Nephron (organoid): ENCODE measurements at regions not wholly inside any gene's neighbourhood (a gene's known extent, or its start where the extent isn't known, plus 50 kb on each side); places are given as distances from the start of the nearest gene placed in this dataset.

Source experiments
- H3K27ac Mint-ChIP-seq, 3 experiments: 2 replicates each; pipeline ENCODE4 v1.8.0; 2020; ENCODE audit warnings: mixed read lengths in 3 of 3, mild to moderate bottlenecking in 2 of 3, moderate library complexity in 1 of 3
- H3K27me3 Mint-ChIP-seq: 2 replicates; pipeline ENCODE4 v1.8.0; 2021; ENCODE audit warnings: low read depth, mild to moderate bottlenecking, moderate library complexity, mixed read lengths
- H3K36me3 Mint-ChIP-seq: 2 replicates; pipeline ENCODE4 v1.8.0; 2020; ENCODE audit warnings: low read depth, mixed read lengths
- H3K4me1 Mint-ChIP-seq: 2 replicates; pipeline ENCODE4 v1.8.0; 2020; ENCODE audit warnings: mixed read lengths
- H3K4me3 Mint-ChIP-seq, 3 experiments: 2 replicates each; pipeline ENCODE4 v1.8.0; 2020; ENCODE audit warnings: mild to moderate bottlenecking in 3 of 3, mixed read lengths in 3 of 3, moderate library complexity in 2 of 3
- H3K9me3 Mint-ChIP-seq: 2 replicates; pipeline ENCODE4 v1.8.0; 2020; ENCODE audit warnings: mixed read lengths
- TF ChIP-seq, protein P1 (sequence below), 3 experiments: fragments of 200-600 bp; sonication (generic); IDR thresholded peaks; one replicate each; pipeline ENCODE4 v1.5.0; 2021; ENCODE audit warnings: antibody characterized with exemption in 3 of 3; ENCODE audit not compliant: unreplicated experiment in 3 of 3

- H3K36me3 Mint-ChIP-seq = no peaks in the 10 kb centered on the region
- H3K4me1 Mint-ChIP-seq = no peaks in the 10 kb centered on the region
- H3K27me3 Mint-ChIP-seq = no peaks in the 10 kb centered on the region
- H3K9me3 Mint-ChIP-seq = no peaks in the 10 kb centered on the region
- no peak overlapping the region for H3K4me3 Mint-ChIP-seq
- TF ChIP-seq, protein P1, sequence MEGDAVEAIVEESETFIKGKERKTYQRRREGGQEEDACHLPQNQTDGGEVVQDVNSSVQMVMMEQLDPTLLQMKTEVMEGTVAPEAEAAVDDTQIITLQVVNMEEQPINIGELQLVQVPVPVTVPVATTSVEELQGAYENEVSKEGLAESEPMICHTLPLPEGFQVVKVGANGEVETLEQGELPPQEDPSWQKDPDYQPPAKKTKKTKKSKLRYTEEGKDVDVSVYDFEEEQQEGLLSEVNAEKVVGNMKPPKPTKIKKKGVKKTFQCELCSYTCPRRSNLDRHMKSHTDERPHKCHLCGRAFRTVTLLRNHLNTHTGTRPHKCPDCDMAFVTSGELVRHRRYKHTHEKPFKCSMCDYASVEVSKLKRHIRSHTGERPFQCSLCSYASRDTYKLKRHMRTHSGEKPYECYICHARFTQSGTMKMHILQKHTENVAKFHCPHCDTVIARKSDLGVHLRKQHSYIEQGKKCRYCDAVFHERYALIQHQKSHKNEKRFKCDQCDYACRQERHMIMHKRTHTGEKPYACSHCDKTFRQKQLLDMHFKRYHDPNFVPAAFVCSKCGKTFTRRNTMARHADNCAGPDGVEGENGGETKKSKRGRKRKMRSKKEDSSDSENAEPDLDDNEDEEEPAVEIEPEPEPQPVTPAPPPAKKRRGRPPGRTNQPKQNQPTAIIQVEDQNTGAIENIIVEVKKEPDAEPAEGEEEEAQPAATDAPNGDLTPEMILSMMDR (IDR thresholded peaks at IDR 0.05; ENCODE audit: unreplicated experiment in 3 of 3) = no peak
- H3K27ac Mint-ChIP-seq = no peak overlapping the region
Observed at GRCh38 chr11:79925570-79925969, 484.7 kb upstream of the TENM4 start.

DNA sequence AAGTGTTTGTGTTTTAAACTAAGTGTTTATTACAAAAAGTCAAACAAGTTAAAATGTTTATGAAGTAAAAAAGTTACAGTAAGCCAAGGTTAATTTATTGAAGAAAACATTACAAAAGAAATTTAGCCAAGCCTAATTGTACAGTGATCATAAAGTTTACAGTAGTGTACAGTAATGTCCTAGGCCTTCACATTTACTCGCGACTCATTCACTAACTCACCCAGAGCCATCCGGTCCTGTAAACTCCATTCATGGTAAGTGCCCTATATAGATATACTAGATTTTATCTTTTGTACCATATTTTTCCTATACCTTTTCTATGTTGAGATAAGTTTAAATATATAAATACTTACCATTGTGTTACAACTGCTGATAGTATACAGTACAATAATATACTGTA lies 481.8 kb upstream of the TENM4 start:
- Mint-ChIP-seq H3K36me3 (no peaks in the 10 kb centered on the region), H3K27ac (no peak overlapping the region), H3K4me1 (no peaks in the 10 kb centered on the region), H3K27me3 (no peaks in the 10 kb centered on the region), H3K9me3 (no peaks in the 10 kb centered on the region), H3K4me3 (no peak overlapping the region)
- TF ChIP-seq, protein P1 (IDR thresholded peaks at IDR 0.05; ENCODE audit: unreplicated experiment in 3 of 3) = no peak

DNA sequence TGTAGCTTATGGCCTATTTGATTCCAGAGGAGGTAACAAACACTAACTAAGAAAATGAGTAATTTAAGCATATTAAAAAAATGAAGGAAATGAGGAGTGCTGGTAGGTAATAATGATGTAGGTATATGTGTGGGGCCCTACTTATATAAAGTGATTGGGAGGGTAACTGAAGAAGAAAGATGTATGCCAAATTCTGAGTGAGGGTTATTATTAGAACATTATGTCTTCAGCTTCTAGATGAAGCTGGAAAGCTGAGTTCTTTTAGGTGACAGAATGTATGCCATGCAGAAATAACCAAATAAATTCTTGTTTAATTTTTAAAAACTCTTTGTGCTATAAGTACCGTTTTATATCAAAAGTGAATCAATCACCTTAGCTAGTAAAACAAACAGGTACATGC lies 479.6 kb upstream of the TENM4 start:
- Mint-ChIP-seq H3K27me3 (no peaks in the 10 kb centered on the region), H3K4me1 (no peaks in the 10 kb centered on the region), H3K27ac (no peak overlapping the region), H3K36me3 (no peaks in the 10 kb centered on the region), H3K9me3 (no peaks in the 10 kb centered on the region), H3K4me3 (no peak overlapping the region)
- TF ChIP-seq, protein P1 (IDR thresholded peaks at IDR 0.05; ENCODE audit: unreplicated experiment in 3 of 3) = no peak

- Mint-ChIP-seq H3K36me3 (no peaks in the 10 kb centered on the region), H3K27ac (no peak overlapping the region), H3K27me3 (no peaks in the 10 kb centered on the region), H3K4me1 (no peaks in the 10 kb centered on the region), H3K4me3 (no peak overlapping the region), H3K9me3 (no peaks in the 10 kb centered on the region)
- TF ChIP-seq, protein P1 (IDR thresholded peaks at IDR 0.05; ENCODE audit: unreplicated experiment in 3 of 3) = no peak
Observed at GRCh38 chr11:79919350-79919749, 478.5 kb upstream of the TENM4 start.

- H3K9me3 Mint-ChIP-seq = no peaks in the 10 kb centered on the region
- no peaks in the 10 kb centered on the region for H3K36me3 Mint-ChIP-seq
- no peaks in the 10 kb centered on the region for H3K4me1 Mint-ChIP-seq
- H3K27ac Mint-ChIP-seq = no peak overlapping the region
- H3K27me3 Mint-ChIP-seq = no peaks in the 10 kb centered on the region
- TF ChIP-seq, protein P1 (IDR thresholded peaks at IDR 0.05; ENCODE audit: unreplicated experiment in 3 of 3) = no peak
- no peak overlapping the region for H3K4me3 Mint-ChIP-seq
Observed at GRCh38 chr11:79918846-79919245, 478.0 kb upstream of the TENM4 start.

DNA sequence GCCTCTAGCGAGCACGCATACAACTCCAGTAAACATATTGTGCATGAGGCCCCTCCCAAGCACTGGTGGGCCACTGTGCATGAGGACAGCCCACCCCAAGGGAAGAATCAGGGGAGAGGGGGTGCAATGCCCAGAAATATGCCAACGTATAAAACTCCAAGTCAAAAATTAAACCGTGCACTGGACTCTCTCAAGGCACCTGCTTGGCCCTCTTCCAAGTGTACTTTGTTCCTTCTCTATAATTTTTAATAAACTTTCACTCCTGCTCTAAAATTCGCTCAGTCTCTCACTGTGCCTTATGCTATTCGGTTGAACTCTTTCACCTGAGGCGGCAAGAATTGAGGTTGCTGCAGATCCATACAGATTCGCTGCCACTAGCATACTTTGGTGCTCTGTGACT lies 465.3 kb upstream of the TENM4 start:
- peaks cover under 1% of the 10 kb centered on the region for H3K4me1 Mint-ChIP-seq
- peaks cover 4% of the 10 kb centered on the region for H3K9me3 Mint-ChIP-seq
- H3K36me3 Mint-ChIP-seq = no peaks in the 10 kb centered on the region
- H3K4me3 Mint-ChIP-seq = no peak overlapping the region
- H3K27ac Mint-ChIP-seq = peak overlapping the region; percentile 30 to 49 (median 47)
- TF ChIP-seq, protein P1 (IDR thresholded peaks at IDR 0.05; ENCODE audit: unreplicated experiment in 3 of 3) = no peak
- H3K27me3 Mint-ChIP-seq = no peaks in the 10 kb centered on the region
